ENCODE measurements at regions not wholly inside any gene's neighbourhood (a gene's known extent, or its start where the extent isn't known, plus 50 kb on each side); places are given as distances from the start of the nearest gene placed in this dataset.
"Not testable (repeated sequence)": the region's sequence is repeated elsewhere in the genome, so short reads cannot be mapped to it uniquely, and the experiment has no call there.

GRCh38 chr22:47891609-47892008, 1129.2 kb downstream of the TBC1D22A start:
- no peak for DNase-seq

- DNase-seq = no peak
Measured at GRCh38 chr22:47888817-47889216, 1126.4 kb downstream of the TBC1D22A start.

GRCh38 chr22:47884775-47885174, 1122.3 kb downstream of the TBC1D22A start:
- DNase-seq = no peak

- no peak for DNase-seq
Measured at GRCh38 chr22:47884200-47884599, 1121.8 kb downstream of the TBC1D22A start.

GRCh38 chr22:47883757-47884156, 1121.3 kb downstream of the TBC1D22A start:
- DNase-seq = no peak

- DNase-seq = no peak
Measured at GRCh38 chr22:47879346-47879745, 1116.9 kb downstream of the TBC1D22A start.

- no peak for DNase-seq
Measured at GRCh38 chr22:47878460-47878859, 1116.0 kb downstream of the TBC1D22A start.

GRCh38 chr22:47872761-47873535, 1110.5 kb downstream of the TBC1D22A start:
- DNase-seq = no peak

GRCh38 chr22:47865626-47866025, 1103.2 kb downstream of the TBC1D22A start:
- no peak for DNase-seq

GRCh38 chr22:47862394-47862793, 1099.9 kb downstream of the TBC1D22A start:
- DNase-seq = no peak

- DNase-seq = not testable (repeated sequence)
Measured at GRCh38 chr22:47860907-47861306, 1098.5 kb downstream of the TBC1D22A start.

GRCh38 chr22:47859881-47860525, 1097.6 kb downstream of the TBC1D22A start:
- no peak for DNase-seq

- DNase-seq = no peak
Measured at GRCh38 chr22:47858773-47859306, 1096.4 kb downstream of the TBC1D22A start.

- DNase-seq = no peak
Measured at GRCh38 chr22:47854680-47855079, 1092.2 kb downstream of the TBC1D22A start.

- no peak for DNase-seq
Measured at GRCh38 chr22:47854251-47854650, 1091.8 kb downstream of the TBC1D22A start.

- DNase-seq = no peak
Measured at GRCh38 chr22:47853750-47854149, 1091.3 kb downstream of the TBC1D22A start.

- no peak for DNase-seq
Measured at GRCh38 chr22:47851586-47851985, 1089.1 kb downstream of the TBC1D22A start.

GRCh38 chr22:47850644-47851151, 1088.2 kb downstream of the TBC1D22A start:
- DNase-seq = no peak

- DNase-seq = no peak
Measured at GRCh38 chr22:47849576-47849975, 1087.1 kb downstream of the TBC1D22A start.

- DNase-seq = no peak
Measured at GRCh38 chr22:47848184-47848920, 1085.9 kb downstream of the TBC1D22A start.

- no peak for DNase-seq
Measured at GRCh38 chr22:47847131-47847890, 1084.9 kb downstream of the TBC1D22A start.

GRCh38 chr22:47846206-47846605, 1083.8 kb downstream of the TBC1D22A start:
- DNase-seq = no peak

All from stimulated activated CD4-positive, alpha-beta T cell treated with anti-CD3 and anti-CD28 coated beads, Interleukin-4, amount 100 ng/mL, for 24 hours (primary cell).